Tibial artery (tissue), 4 donors: ENCODE measurements at regions not wholly inside any gene's neighbourhood (a gene's known extent, or its start where the extent isn't known, plus 50 kb on each side); places are given as distances from the start of the nearest gene placed in this dataset.

Experiments used
- DNase-seq, 2 donors: peaks; one replicate each; pipeline ENCODE4 v3.0.0-alpha.2; 2019
- H3K27ac ChIP-seq, 2 donors: fragments of 200-600 bp; sonication (generic) in 1 of 2; 1 replicate in 1 of 2; 2 replicates in 1 of 2; pipeline ENCODE4 v1.5.1; 2018 to 2019; ENCODE audit warnings: mild to moderate bottlenecking in 1 of 2
- H3K27me3 ChIP-seq, 2 donors: fragments of 200-600 bp; sonication (generic) in 1 of 2; one replicate each; pipeline versions ENCODE4 v1.5.1 to v1.6.0; 2016 to 2019
- H3K36me3 ChIP-seq, 3 donors: fragments of 200-600 bp; sonication (generic) in 2 of 3; one replicate each; pipeline ENCODE4 v1.5.1; 2016 to 2019; ENCODE audit warnings: mild to moderate bottlenecking in 2 of 3
- H3K4me1 ChIP-seq, 4 donors: fragments of 200-600 bp; sonication (generic) in 2 of 4; 1 replicate in 3 of 4; 2 replicates in 1 of 4; pipeline ENCODE4 v1.5.1; 2016 to 2019
- H3K4me3 ChIP-seq, 2 donors: fragments of 200-600 bp; sonication (generic) in 1 of 2; 1 replicate in 1 of 2; 2 replicates in 1 of 2; pipeline ENCODE4 v1.5.1; 2018 to 2019; ENCODE audit warnings: mild to moderate bottlenecking in 2 of 2
- H3K9me3 ChIP-seq, 3 donors: fragments of 200-600 bp; sonication (generic) in 1 of 3; one replicate each; pipeline ENCODE4 v1.5.1; 2016 to 2019
- intact Hi-C: fragments of 100-400 bp; cut with DNase I; formaldehyde crosslinking; loops from one replicate; pipeline ENCODE4 v1.15.0; 2023; ENCODE audit warnings: low total_unique reads
- TF ChIP-seq, protein P1 (sequence below), 2 experiments: fragments of 200-600 bp in 1 of 2; fragments of 450-650 bp in 1 of 2; IDR thresholded peaks; one replicate each; pipeline ENCODE4 v1.5.1; 2017 to 2019; ENCODE audit warnings: antibody characterized with exemption in 2 of 2, mild to moderate bottlenecking in 1 of 2, moderate library complexity in 1 of 2

DNA sequence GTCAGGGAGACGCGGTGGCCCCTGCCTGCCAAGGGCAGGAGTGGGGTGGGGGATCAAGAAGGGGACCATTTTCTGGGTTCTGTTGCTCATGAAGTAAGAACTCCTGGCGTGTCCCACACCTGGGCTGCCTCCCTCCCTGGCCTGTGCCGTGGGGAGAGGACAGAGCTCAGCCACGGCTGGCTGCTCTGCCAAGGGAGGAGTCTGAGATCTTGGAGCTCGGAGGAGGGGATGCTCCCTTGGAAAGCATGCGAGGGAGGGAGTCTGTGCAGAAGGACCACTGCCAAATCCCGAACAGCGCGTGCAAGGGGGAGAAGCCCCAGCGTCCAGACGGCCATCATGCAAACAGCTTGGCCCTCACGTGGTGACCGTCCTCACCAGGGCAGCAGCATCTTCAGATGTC is 64.2 kb upstream of the ZNF469 start:
- Histone ChIP-seq H3K4me1 (no peaks in the 10 kb centered on the region), H3K36me3 (no peaks in the 10 kb centered on the region), H3K27me3 (peaks cover 0 to 3% of the 10 kb centered on the region in 2 donors), H3K4me3 (no peak overlapping the region), H3K27ac (no peak overlapping the region), H3K9me3 (no peaks in the 10 kb centered on the region)
- TF ChIP-seq, protein P1, sequence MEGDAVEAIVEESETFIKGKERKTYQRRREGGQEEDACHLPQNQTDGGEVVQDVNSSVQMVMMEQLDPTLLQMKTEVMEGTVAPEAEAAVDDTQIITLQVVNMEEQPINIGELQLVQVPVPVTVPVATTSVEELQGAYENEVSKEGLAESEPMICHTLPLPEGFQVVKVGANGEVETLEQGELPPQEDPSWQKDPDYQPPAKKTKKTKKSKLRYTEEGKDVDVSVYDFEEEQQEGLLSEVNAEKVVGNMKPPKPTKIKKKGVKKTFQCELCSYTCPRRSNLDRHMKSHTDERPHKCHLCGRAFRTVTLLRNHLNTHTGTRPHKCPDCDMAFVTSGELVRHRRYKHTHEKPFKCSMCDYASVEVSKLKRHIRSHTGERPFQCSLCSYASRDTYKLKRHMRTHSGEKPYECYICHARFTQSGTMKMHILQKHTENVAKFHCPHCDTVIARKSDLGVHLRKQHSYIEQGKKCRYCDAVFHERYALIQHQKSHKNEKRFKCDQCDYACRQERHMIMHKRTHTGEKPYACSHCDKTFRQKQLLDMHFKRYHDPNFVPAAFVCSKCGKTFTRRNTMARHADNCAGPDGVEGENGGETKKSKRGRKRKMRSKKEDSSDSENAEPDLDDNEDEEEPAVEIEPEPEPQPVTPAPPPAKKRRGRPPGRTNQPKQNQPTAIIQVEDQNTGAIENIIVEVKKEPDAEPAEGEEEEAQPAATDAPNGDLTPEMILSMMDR (IDR thresholded peaks at IDR 0.05), result no peak
- DNase-seq, result no peak
- intact Hi-C loops, result no loop called here

DNA sequence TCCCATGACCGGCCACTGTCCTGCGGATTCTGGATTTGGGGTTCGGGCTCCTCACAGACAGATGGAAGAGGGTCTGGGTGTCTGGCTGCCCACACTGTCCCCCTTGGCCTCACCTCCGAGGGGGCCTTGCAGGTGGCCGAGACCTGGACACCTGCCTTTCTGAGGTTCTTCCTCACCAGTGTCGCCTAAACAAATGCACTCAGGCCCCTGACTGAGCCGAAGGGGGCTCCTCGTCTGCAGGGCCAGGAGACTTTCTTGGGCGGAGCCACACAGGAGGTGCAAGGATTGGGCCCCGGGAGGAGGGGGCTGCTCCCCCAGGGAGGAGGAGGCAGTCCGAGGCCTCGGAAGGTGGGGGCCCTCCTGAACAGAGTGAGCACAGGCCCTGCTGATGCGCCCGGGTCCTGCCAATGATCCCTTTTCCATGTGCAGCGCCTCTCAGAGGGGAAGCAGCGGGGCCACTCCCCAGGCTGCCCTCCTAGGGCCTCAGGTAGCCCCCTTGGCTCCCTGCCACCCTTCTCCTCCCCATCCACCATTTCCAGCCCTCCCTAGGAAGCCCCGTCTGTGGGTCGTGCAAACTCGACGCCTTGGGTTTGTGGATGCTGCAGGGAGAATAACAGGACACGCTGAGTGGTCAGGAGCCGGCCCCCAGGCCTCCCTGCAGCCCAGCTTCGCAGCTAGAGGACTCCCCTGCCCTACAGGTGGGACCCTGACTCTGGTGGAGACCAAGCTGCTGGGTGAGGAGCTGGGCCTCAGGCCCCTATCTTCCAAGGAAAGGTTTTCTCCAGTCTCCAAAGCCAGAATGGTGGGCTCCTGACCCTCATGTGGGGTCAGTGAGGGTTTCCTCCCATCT is 63.4 kb upstream of the ZNF469 start:
- DNase-seq, result no peak
- intact Hi-C loops, result no loop called here
- TF ChIP-seq, protein P1 (IDR thresholded peaks at IDR 0.05), result no peak
- H3K9me3 ChIP-seq, result no peaks in the 10 kb centered on the region
- no peak overlapping the region for H3K4me3 ChIP-seq
- H3K4me1 ChIP-seq, result no peaks in the 10 kb centered on the region
- peaks cover 0 to 3% of the 10 kb centered on the region in 2 donors for H3K27me3 ChIP-seq
- no peak overlapping the region for H3K27ac ChIP-seq
- no peaks in the 10 kb centered on the region for H3K36me3 ChIP-seq

DNA sequence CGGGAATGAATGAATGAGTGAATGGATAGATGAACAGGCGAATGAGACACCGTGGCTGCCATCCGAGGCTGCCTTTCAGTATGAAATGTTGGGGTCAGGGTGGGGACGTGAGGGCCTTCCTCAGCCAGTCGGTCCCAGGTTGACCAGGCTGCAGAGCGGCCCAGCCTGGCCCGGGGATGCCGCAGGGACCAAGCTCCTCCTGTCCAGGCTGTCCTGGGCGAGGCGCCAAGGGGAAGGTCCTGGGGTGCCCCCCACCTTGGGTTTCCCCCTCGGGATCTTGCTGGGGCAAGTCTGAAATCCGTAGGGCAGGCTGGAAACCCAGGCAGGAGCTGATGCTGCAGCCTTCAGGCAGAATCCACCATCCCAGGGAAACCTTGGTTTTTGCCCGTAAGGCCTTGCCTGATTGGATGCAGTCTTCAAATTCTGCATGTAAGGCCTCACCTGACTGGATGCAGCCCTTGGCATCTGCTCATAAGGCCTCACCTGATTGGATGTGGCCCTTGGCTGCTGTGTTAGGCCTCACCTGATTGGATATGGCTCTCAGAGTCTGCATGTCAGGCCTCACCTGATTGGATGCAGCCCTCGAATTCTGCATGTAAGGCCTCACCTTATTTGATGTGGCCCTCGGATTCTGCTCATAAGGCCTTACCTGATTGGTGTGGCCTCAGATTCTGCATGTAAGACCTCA is 61.7 kb upstream of the ZNF469 start:
- intact Hi-C loops, result no loop called here
- Histone ChIP-seq H3K27ac (no peak overlapping the region), H3K27me3 (peaks cover 0 to 3% of the 10 kb centered on the region in 2 donors)

DNA sequence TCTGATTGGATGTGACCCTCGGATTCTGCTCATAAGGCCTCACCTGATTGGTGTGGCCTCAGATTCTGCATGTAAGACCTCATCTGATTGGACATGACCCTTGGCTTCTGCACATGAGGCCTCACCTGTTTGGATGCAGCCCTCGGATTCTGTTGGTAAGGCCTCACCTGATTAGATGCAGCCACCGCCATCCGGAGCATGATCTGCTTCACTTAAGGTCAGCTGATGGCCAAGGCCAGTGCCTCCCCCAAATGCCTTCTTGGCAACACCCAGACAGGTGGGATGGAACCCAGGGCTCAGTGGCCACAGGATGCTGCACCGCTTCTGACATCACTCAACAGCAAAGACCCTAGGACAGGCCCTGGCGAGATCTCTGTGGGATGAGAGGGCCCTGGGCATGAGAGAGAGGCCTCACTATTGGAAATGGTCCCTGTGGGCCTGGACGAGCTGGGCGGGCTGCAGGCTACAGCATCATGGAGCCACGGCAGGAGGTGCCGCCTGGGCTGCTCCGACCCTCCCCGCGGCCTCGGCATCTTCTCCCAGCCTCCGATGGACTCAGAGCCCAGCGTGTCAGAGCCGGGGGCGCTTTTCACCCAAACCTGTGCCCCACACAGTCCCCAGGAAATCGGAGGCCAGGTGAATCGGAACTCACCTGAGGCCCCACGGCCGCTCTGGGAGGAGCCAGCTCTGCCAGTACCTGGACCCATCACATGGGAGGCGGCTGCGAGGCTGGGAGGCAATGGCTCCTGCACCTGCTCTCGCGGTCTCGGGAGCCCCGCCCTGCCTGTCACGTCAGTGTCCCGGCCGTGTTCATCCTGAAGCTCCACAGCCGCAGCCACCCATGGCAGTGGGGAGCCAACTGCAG is 60.9 kb upstream of the ZNF469 start:
- Histone ChIP-seq H3K27me3 (peaks cover 0 to 3% of the 10 kb centered on the region in 2 donors), H3K36me3 (no peaks in the 10 kb centered on the region), H3K4me1 (no peaks in the 10 kb centered on the region), H3K9me3 (no peaks in the 10 kb centered on the region), H3K27ac (no peak overlapping the region), H3K4me3 (no peak overlapping the region)
- intact Hi-C loops, result no loop called here
- TF ChIP-seq, protein P1 (IDR thresholded peaks at IDR 0.05), result no peak
- DNase-seq, result no peak

More for the DNA sequence above, 61.7 kb upstream of the ZNF469 start:
- Histone ChIP-seq H3K9me3 (no peaks in the 10 kb centered on the region), H3K4me1 (no peaks in the 10 kb centered on the region), H3K4me3 (no peak overlapping the region), H3K36me3 (no peaks in the 10 kb centered on the region)
- TF ChIP-seq, protein P1 (IDR thresholded peaks at IDR 0.05), result no peak
- no peak for DNase-seq

DNA sequence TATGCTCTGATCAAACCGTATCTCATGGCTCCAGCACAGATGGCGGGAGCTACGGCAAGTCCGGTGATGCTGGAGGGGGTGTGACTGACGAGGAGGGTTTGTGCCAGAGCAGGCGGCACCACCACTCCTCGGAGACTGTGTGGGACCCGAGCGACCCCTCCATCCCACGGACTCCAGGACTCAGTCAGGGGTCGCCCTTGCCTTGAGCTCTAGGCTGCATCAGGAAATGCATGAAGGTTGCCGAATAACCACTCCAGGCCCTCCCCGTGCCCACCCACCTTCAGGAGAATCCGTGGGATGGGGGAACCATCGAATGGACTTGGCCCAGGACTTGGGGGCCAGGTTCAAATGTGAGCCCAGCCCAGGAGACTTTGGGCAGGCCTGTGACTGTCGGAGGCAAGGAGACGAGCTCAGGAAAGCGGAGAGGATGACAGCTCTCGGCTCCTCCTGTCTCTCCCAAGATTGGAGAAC is 60.2 kb upstream of the ZNF469 start:
- TF ChIP-seq, protein P1 (IDR thresholded peaks at IDR 0.05), result no peak
- no peaks in the 10 kb centered on the region for H3K4me1 ChIP-seq
- no peaks in the 10 kb centered on the region for H3K9me3 ChIP-seq
- intact Hi-C loops, result no loop called here
- H3K27ac ChIP-seq, result no peak overlapping the region
- no peaks in the 10 kb centered on the region for H3K36me3 ChIP-seq
- no peaks in the 10 kb centered on the region for H3K27me3 ChIP-seq
- H3K4me3 ChIP-seq, result no peak overlapping the region
- DNase-seq, result no peak
